Calu3 (cell line): ENCODE measurements at regions not wholly inside any gene's neighbourhood (a gene's known extent, or its start where the extent isn't known, plus 50 kb on each side); places are given as distances from the start of the nearest gene placed in this dataset.

ENCODE experiments used
- BruUV-seq: library from RNA; stranded (reverse); fragments of 400-500 nt; replicated peaks from 2 replicates; lab custom pipeline; 2021; lab: Mats Ljungman, UMichigan
- CTCF ChIA-PET: fragments of 300-600 bp; sonication (Branson Sonifier 250); formaldehyde crosslinking; loops from one replicate; lab custom pipeline; 2022; ENCODE audit warnings: antibody characterized with exemption; lab: Charles Lee
- DNase-seq: peaks from one replicate; pipeline ENCODE4 v3.0.0; 2022
- H3K27ac Mint-ChIP-seq: one replicate; pipeline ENCODE4 v1.8.0; 2022; ENCODE audit warnings: mixed read lengths; ENCODE audit not compliant: unreplicated experiment
- H3K27me3 Mint-ChIP-seq: one replicate; pipeline ENCODE4 v1.8.0; 2022; ENCODE audit warnings: mixed read lengths; ENCODE audit not compliant: unreplicated experiment
- H3K36me3 Mint-ChIP-seq: one replicate; pipeline ENCODE4 v1.8.0; 2022; ENCODE audit warnings: mild to moderate bottlenecking, moderate library complexity, mixed read lengths; ENCODE audit not compliant: insufficient read depth, unreplicated experiment
- H3K4me1 Mint-ChIP-seq: one replicate; pipeline ENCODE4 v1.8.0; 2022; ENCODE audit warnings: mild to moderate bottlenecking, low read depth, mixed read lengths; ENCODE audit not compliant: unreplicated experiment
- H3K4me3 Mint-ChIP-seq: one replicate; pipeline ENCODE4 v1.8.0; 2022; ENCODE audit warnings: mild to moderate bottlenecking, low read depth, moderate library complexity, mixed read lengths; ENCODE audit not compliant: unreplicated experiment
- H3K9me3 Mint-ChIP-seq: one replicate; pipeline ENCODE4 v1.8.0; 2022; ENCODE audit warnings: low read depth, mixed read lengths; ENCODE audit not compliant: unreplicated experiment
- CTCF ChIP-seq: fragments of 200-600 bp; IDR thresholded peaks from one replicate; pipeline ENCODE4 v1.8.0; 2022; ENCODE audit warnings: antibody characterized with exemption; ENCODE audit not compliant: unreplicated experiment
- intact Hi-C: fragments of 100-400 bp; cut with micrococcal nuclease; formaldehyde crosslinking; loops from one replicate; pipeline ENCODE4 v1.10.0; 2022; ENCODE audit not compliant: unreplicated experiment

- no peaks in the 10 kb centered on the region for H3K9me3 Mint-ChIP-seq
- peaks cover 33% of the 10 kb centered on the region for H3K27me3 Mint-ChIP-seq
- H3K27ac Mint-ChIP-seq, result no peak overlapping the region
- no peak overlapping the region for H3K4me3 Mint-ChIP-seq
- intact Hi-C loops, result no loop called here
- CTCF ChIA-PET, result no interaction called here
- BruUV-seq, result no TSS peak
- DNase-seq, result no peak
- TF ChIP-seq CTCF, result no peak
- no peaks in the 10 kb centered on the region for H3K36me3 Mint-ChIP-seq
- H3K4me1 Mint-ChIP-seq, result peaks cover 11% of the 10 kb centered on the region
Measured at GRCh38 chrX:109818976-109819375, 85.9 kb upstream of the ACSL4 start.

DNA sequence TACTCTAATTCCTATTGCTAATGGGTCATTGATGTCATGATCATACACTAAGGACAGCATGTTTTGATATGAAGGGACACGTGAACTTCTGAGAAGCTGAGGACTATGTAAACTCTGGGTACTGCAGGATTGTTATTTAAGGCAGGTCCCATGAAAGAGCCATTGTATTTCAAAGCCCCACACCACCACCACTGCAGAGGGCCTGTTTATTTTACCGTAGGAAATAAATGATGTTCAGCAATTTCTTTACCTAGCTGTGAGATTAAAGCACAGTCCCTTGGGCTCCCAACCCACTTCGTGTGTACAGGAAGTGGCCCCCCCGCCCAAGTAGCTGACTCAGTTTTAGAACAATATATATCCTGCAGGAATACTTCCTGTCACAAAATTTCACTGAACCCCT is 89.8 kb upstream of the ACSL4 start:
- Mint-ChIP-seq H3K36me3 (no peaks in the 10 kb centered on the region), H3K4me3 (no peak overlapping the region), H3K27me3 (no peaks in the 10 kb centered on the region), H3K9me3 (no peaks in the 10 kb centered on the region), H3K27ac (no peak overlapping the region), H3K4me1 (peaks cover 19% of the 10 kb centered on the region)
- TF ChIP-seq CTCF, result no peak
- BruUV-seq, result no TSS peak
- intact Hi-C loops, result no loop called here
- CTCF ChIA-PET, result no interaction called here
- peak; percentile 15 for DNase-seq

DNA sequence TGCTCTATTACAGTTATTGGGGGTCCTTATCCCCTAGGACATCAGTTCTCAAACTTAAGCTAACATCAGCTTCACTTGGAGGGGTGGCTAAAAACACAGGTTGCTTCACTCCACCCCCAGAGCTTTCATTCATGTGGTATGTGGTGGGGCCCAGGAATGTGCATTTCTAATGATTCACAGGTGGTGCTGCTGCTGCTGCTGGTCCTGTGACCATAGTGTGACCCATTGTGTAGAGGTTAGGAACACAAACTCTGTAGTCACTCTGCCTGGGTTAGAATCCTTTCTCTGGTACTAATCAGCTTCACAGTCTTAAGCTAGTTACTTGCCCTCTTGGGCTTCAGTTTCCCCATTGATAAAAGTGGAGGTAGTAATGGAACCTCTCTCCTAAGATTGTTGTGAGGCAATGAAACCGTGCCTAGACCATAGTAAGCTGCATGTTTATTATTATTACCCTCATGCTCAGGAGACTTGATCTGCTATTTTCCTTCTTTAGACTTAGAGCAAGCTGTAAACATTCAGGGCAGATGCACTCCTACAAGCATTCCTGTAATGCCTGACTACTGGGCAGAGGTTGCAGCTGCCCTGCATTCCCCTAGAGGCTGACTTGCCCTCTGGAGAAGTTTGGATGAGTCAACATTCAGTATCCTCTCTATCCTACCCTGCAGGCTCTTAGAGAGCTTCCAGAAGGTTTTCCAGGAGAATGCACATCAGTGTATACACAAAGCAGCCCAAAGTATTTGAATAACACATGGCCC is 94.1 kb upstream of the ACSL4 start:
- H3K36me3 Mint-ChIP-seq, result no peaks in the 10 kb centered on the region
- intact Hi-C loops, result no loop called here
- H3K9me3 Mint-ChIP-seq, result no peaks in the 10 kb centered on the region
- no peak overlapping the region for H3K27ac Mint-ChIP-seq
- CTCF ChIA-PET, result interaction anchor here (0.8 to 1.5 kb wide), 3 partner anchors 10 to 45 kb away, joined by 3 to 4 read pairs (median 3); no protein-coding TSS in a partner anchor
- no peak for TF ChIP-seq CTCF
- BruUV-seq, result no TSS peak
- H3K27me3 Mint-ChIP-seq, result no peaks in the 10 kb centered on the region
- peaks cover 38% of the 10 kb centered on the region for H3K4me1 Mint-ChIP-seq
- no peak for DNase-seq
- H3K4me3 Mint-ChIP-seq, result no peak overlapping the region

DNA sequence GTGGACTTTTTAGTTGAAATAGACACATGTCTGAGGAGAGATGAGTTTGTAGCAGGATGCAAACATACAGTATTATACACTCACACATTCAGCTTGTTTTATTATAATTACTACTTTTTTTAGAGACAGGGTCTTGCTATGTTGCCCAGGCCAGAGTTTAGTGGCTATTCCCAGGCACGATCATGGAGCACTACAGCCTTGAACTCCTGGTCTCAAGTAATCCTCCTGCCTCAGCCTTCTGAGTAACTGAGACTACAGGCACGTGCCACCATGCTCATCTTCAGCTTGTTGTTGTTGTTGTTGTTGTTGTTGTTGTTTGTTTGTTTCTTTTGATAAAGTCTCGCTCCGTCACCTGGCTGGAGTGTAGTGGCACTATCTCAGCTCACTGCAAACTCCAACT is 94.7 kb upstream of the ACSL4 start:
- Mint-ChIP-seq H3K36me3 (no peaks in the 10 kb centered on the region), H3K27me3 (no peaks in the 10 kb centered on the region), H3K4me1 (peaks cover 35% of the 10 kb centered on the region), H3K27ac (no peak overlapping the region), H3K4me3 (no peak overlapping the region), H3K9me3 (no peaks in the 10 kb centered on the region)
- no peak for TF ChIP-seq CTCF
- BruUV-seq, result no TSS peak
- CTCF ChIA-PET, result interaction anchor here (0.8 to 1.5 kb wide), 3 partner anchors 11 to 44 kb away, joined by 3 to 4 read pairs (median 3); no protein-coding TSS in a partner anchor
- intact Hi-C loops, result no loop called here
- no peak for DNase-seq
